HG03558 (cell line): ENCODE measurements at regions not wholly inside any gene's neighbourhood (a gene's known extent, or its start where the extent isn't known, plus 50 kb on each side); places are given as distances from the start of the nearest gene placed in this dataset.

Experiments used
- ATAC-seq: cut with Tn5 transposase; IDR thresholded peaks from one replicate; pipeline ENCODE4 v1.9.1; 2021; ENCODE audit warnings: moderate number of reproducible peaks; ENCODE audit not compliant: unreplicated experiment; ENCODE audit errors: extremely low read depth

- no peak for ATAC-seq
These were observed 669.3 kb downstream of the PDHA2 start for GRCh38 chr4:96509039-96509741.

GRCh38 chr4:96519291-96519690 is 679.4 kb downstream of the PDHA2 start:
- ATAC-seq = no peak

- ATAC-seq = no peak
These were observed 681.2 kb downstream of the PDHA2 start for GRCh38 chr4:96521046-96521536.

GRCh38 chr4:96523611-96524010 is 683.7 kb downstream of the PDHA2 start:
- ATAC-seq = no peak

GRCh38 chr4:96524311-96524875 is 684.5 kb downstream of the PDHA2 start:
- no peak for ATAC-seq

DNA sequence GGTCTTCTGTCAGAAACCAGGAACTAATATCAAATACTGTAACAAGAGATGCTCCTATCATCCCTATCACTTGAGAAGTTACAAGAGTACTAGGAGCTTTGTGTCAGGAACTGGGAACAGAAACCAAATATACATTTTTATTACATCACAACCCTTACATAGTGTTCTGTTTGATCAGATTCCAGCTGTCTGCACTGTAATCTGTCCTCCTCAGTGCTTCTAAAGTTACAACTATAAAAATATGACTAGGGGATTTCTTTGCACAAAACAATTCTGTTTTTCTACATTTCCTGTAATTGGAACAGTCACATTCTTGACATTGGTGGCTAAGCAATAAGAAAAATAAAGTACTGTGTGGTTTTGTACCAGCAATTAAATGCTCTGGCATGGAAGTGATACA is 686.0 kb downstream of the PDHA2 start:
- ATAC-seq = no peak

- ATAC-seq = no peak
These were observed 686.7 kb downstream of the PDHA2 start for GRCh38 chr4:96526625-96527024.

- ATAC-seq = no peak
These were observed 691.9 kb downstream of the PDHA2 start for GRCh38 chr4:96531836-96532235.

- ATAC-seq = no peak
These were observed 703.5 kb downstream of the PDHA2 start for GRCh38 chr4:96543346-96543745.

DNA sequence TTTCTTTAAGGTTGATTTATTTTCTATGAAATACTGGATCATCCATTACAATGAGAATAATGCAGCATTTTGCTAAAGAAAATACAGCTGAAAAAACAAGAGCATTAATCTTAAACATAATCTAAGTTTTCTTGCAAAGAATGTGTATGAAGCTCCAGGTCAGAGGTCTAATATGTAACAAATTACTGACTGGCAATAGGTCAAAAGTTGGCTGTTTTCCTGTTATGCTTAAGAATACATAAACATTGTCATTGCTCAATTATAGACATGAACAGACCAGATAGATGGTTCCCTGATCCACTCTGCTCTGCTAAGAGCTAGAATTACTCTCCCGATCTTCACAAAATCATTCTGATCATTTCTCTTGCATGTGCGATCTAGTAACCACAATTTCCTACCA is 718.6 kb downstream of the PDHA2 start:
- no peak for ATAC-seq

- no peak for ATAC-seq
These were observed 726.9 kb downstream of the PDHA2 start for GRCh38 chr4:96566755-96567154.

GRCh38 chr4:96585304-96585703 is 745.4 kb downstream of the PDHA2 start:
- no peak for ATAC-seq

GRCh38 chr4:96593422-96593821 is 753.5 kb downstream of the PDHA2 start:
- no peak for ATAC-seq

- no peak for ATAC-seq
These were observed 758.6 kb downstream of the PDHA2 start for GRCh38 chr4:96598465-96598864.

DNA sequence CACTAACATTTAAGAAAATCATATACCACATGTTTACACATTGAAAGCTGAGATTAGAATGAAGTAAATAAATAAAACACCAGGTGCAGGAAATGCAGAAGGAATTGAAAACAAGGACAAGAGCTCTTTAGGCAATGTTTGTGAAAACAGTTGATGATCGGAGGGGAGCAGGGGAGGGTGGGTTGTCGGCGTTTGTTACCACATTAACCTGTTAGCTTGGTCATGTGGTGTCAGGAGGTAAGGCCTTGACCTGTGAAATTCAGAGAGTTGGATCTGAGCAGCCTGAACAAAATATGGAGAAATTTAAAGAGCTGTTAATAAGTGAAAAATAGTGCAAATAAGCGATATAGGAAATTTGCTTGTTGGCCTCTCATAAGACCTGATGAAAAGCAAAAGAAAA is 759.9 kb downstream of the PDHA2 start:
- no peak for ATAC-seq

DNA sequence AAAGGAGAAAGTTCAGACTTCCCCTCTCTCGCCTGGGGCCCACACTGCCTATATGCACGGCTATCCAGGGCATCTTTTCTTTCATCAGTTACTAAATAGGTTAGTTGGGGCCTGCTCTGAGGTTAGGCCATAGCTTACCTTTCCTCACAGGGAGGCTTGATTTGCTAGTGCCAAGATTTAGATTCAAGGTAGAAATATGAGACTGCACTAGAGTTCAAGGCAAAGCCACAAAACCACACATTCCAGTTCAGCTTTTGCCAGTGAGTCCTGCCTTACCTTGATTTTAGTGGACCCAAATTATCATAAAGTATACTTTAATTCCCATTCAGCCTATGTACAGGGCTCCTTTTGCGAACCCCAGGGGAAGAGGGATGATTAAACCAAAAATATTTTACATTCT is 762.8 kb downstream of the PDHA2 start:
- no peak for ATAC-seq

- no peak for ATAC-seq
These were observed 763.7 kb downstream of the PDHA2 start for GRCh38 chr4:96603641-96604040.

GRCh38 chr4:96606451-96606850 is 766.6 kb downstream of the PDHA2 start:
- ATAC-seq = no peak

DNA sequence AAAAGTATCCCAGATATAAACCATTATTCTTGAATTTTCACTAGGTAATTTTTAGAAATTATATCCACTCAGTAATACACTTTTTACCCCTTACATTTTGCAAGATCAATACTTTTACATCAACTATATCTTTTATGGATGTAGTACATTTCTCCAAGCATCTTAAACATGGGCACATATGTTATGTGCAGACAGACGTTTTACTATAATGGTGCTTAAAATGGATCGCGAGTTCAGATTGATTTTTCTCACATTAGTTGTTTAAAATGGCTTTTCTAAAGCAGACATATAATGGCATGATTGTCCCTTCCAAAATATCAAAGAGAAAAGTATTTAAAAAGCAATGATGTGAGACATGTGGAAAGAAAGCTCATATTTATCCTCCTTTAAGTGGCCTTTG is 786.1 kb downstream of the PDHA2 start:
- ATAC-seq = no peak

DNA sequence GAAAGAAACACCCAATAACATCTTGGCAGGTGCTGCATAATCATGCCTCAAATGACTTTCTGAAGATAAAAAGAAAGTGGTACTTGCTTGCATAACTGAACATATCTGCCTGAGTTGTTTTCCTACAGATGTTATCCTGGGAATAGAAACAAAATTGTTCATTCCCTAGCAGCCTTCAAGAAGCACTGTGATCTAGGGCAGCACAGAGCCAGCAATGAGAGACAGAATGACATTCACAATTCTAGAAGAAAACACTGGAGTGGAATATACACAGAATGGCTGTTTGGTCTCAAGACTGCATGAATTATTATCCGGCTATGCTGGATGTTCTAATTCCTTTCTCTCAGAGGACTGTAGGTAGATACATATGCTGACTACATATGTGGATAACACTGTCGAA is 790.9 kb downstream of the PDHA2 start:
- ATAC-seq = no peak

GRCh38 chr4:96637971-96638412 is 798.1 kb downstream of the PDHA2 start:
- ATAC-seq = no peak

- no peak for ATAC-seq
These were observed 800.0 kb downstream of the PDHA2 start for GRCh38 chr4:96639932-96640331.
